GM13976 (cell line): ENCODE measurements at regions not wholly inside any gene's neighbourhood (a gene's known extent, or its start where the extent isn't known, plus 50 kb on each side); places are given as distances from the start of the nearest gene placed in this dataset.
"Not testable (repeated sequence)": the region's sequence is repeated elsewhere in the genome, so short reads cannot be mapped to it uniquely, and the experiment has no call there.

Experiments
- DNase-seq: peaks from one replicate; pipeline ENCODE4 v3.0.0; 2012; ENCODE audit warnings: low spot score
- in situ Hi-C: fragments of 300-500 bp; cut with MboI; formaldehyde crosslinking; loops from one replicate; pipeline ENCODE4 v1.12.0; 2022; ENCODE audit warnings: low sequenced_read_pairs, mixed read lengths, inconsistent platforms; ENCODE audit not compliant: unreplicated experiment
- TF ChIP-seq, protein P1 (sequence below): IDR thresholded peaks from 2 replicates; pipeline ENCODE4 v1.5.1; 2012; ENCODE audit warnings: borderline replicate concordance, mild to moderate bottlenecking; ENCODE audit not compliant: insufficient read depth; ENCODE audit errors: extremely low read depth, missing control alignments, control extremely low read depth

DNA sequence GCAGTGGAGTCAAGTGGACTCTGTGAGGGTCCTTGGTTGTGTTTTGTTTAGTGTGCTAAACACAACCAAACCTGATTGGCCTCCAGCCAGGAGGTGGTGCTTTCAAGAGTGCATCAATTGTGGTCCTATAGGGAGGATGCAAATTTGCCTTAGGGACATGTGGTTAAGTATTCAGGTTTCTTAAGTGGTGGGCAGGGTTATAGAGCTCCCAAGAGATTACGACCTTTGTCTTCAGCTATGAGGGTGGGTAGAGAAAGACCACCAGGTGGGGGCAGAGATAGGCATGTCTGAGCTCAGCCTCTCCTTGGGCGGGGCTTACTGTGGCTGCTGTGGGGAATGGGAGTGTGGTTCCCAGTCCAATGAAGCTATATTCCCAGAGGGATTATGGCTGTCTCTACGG, 186.6 kb downstream of the SQOR start:
- TF ChIP-seq, protein P1, sequence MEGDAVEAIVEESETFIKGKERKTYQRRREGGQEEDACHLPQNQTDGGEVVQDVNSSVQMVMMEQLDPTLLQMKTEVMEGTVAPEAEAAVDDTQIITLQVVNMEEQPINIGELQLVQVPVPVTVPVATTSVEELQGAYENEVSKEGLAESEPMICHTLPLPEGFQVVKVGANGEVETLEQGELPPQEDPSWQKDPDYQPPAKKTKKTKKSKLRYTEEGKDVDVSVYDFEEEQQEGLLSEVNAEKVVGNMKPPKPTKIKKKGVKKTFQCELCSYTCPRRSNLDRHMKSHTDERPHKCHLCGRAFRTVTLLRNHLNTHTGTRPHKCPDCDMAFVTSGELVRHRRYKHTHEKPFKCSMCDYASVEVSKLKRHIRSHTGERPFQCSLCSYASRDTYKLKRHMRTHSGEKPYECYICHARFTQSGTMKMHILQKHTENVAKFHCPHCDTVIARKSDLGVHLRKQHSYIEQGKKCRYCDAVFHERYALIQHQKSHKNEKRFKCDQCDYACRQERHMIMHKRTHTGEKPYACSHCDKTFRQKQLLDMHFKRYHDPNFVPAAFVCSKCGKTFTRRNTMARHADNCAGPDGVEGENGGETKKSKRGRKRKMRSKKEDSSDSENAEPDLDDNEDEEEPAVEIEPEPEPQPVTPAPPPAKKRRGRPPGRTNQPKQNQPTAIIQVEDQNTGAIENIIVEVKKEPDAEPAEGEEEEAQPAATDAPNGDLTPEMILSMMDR: no peak
- in situ Hi-C loops: no loop called here
- no peak for DNase-seq

DNA sequence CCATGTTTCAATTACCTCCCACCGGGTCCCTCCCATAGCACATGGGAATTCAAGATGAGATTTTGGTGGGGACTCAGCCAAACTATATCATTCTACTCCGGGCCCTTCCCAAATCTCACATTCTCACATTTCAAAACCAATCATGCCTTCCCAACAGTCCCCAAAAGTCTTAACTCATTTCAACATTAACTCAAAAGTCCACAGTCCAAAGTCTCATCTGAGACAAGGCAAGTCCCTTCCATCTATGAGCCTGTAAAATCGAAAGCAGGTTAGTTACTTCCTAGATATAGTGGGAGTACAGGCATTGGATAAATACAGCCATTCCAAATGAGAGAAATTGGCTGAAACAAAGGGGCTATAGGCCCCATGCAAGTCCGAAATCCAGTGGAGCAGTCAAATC, 188.1 kb downstream of the SQOR start:
- in situ Hi-C loops, DNase-seq: not testable (repeated sequence)

DNA sequence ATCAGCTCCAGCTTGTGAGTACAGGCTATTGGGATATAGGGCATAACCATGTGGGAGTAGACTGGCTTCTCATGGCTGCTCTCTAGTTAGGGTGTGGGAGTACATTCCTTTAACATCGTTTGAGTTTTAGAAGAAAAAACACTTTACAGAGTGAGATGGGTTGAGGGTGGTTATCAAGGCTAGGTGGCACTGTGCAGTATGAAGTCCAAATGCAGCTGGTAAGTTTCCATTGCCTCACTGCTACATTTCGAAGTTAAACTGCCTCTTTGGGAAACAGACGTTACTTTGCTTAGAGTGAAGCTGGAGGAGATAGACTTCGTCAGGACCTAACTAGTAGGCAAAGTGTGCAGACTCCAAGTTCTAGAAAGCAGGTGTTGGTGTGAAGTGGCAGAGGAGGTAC, 192.4 kb downstream of the SQOR start:
- in situ Hi-C loops: no loop called here
- TF ChIP-seq, protein P1: no peak
- DNase-seq: no peak

DNA sequence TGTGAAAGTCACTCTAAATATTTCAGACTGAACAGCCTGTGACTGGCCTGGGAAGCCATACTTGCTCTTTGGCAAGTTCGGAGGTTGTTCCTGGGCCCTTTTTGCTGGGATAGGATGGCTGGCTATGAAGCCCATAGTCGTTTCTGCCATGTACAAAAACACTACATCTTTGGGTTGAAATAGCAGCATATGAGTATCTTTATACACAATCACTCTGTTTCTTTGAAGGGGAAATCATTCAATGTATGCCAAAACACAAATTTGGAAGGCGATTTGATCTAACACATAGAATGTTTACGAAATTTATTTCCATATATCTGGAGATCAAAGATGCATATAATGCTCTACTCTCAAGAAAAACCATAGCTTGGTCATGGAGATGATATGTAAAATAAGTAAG, 192.9 kb downstream of the SQOR start:
- TF ChIP-seq, protein P1: no peak
- in situ Hi-C loops: no loop called here
- no peak for DNase-seq

DNA sequence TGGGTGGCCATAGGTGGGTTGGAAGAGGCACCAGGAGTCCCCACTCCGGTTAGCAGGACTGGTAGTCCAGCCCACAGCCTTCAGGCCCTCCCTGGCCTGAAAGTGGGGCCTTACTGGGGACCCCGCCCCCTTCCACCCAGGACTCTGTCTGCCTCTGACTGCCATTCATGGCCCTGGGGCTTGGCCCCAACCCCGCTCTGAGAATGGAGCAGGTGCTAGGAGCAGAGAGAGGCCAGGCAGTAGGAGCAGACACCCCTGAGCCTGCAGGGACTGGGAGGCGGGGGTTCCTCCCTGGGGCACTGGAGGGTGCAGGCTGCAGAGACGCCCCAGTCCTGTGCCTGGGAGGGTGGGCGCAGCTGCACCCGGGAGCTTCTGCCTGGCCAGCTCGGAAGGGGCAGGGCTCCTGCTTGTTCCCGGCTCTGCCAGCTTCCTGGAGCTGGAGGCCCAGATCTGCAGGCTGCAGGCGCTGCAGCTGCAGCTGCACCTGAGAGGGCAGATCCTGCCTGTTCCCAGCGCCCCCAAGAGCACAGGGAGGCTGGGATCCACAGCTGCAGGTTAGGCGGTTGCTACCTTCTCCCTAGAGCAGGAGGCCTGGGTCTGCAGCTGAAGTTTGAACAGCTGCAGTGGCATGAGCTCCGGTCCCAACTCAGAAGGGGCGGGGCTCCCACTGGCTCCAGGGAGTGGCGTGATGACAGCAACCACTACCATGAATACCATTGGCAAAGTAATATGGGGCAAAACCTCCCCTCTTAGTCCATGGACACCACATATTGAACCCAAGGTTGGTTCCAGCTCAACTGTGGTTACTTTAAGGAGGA, 194.7 kb downstream of the SQOR start:
- TF ChIP-seq, protein P1: no peak
- in situ Hi-C loops: no loop called here
- DNase-seq: no peak

DNA sequence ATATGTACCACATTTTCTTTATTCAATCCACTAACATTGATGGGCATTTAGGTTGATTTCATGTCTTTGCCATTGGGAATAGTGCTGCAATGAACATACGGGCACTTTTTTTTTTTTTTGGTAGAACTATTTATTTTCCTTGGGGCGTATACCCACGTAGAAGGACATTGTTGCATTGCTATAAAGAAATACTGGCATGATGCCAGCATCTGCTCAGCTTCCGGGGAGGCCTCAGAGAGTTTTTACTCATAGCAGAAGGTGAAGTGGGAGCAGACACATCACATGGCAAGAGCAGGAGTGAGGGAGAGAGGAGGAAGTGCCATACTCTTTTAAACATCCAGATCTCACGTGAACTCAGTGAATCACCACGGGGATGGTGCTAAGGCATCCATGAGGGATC, 197.0 kb downstream of the SQOR start:
- DNase-seq: no peak
- TF ChIP-seq, protein P1: no peak
- in situ Hi-C loops: no loop called here

DNA sequence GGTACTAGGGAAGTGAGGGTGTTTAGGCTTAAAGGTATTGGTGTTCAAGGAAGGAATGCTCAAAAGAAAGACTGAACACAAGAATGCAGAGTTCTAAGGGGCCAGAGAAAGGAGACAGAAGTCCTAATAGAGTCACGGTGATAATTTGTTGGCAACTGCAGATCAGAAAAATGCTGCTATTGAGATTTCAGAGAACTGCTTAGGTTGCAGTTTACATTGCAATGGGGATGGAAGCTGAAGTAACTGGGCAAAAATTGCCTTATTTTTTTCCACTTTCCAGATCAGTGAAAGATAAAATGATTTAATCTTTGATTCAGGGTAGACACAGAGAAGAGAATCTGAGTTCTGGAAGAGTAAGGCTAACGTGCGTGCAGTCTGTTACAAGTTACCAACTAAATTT, 199.8 kb downstream of the SQOR start:
- DNase-seq: no peak
- in situ Hi-C loops: no loop called here
- TF ChIP-seq, protein P1: no peak
